GM12892 (cell line): ENCODE measurements at regions not wholly inside any gene's neighbourhood (a gene's known extent, or its start where the extent isn't known, plus 50 kb on each side); places are given as distances from the start of the nearest gene placed in this dataset.

Source experiments
- DNase-seq: peaks from one replicate; pipeline ENCODE4 v3.0.0; 2011; ENCODE audit not compliant: insufficient read length
- FAIRE-seq: peaks from 2 replicates; lab custom pipeline; 2011; peaks lifted over from hg19 to GRCh38; lab: Jason Lieb, UNC
- POLR2A ChIP-seq: IDR thresholded peaks from 2 replicates; pipeline ENCODE4 v1.6.1; 2011; ENCODE audit warnings: low read depth, low read length, control low read depth
- POLR2AphosphoS5 ChIP-seq: IDR thresholded peaks from 2 replicates; pipeline ENCODE4 v1.6.1; 2011; ENCODE audit warnings: low read depth, low read length, control low read depth
- TAF1 ChIP-seq: IDR thresholded peaks from 2 replicates; pipeline ENCODE4 v1.6.1; 2011; ENCODE audit warnings: low read depth, mild to moderate bottlenecking, control low read depth, low read length, borderline replicate concordance

DNA sequence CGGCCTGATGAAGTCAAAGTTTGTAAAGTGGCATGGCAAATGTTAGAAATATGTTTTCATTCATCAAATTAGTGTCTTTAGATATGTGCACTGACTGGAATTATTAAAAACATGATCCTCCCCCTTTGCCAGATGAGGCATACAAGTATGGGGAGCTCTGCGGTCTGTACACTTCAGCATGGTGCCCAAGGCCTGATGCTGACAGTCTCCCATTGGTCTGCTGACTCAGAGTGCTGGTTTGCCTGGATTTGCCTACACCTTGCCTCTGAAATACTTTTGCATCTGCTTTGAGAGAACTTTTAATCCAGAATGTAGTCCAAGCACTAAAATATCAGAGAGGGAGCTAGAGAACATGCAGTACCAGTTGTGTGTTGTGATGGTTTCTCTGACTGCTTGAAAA lies 354.3 kb upstream of the ACTBL2 start:
- no peak for FAIRE-seq
- DNase-seq: no peak
- TF ChIP-seq POLR2A: no peak
- no peak for TF ChIP-seq TAF1
- TF ChIP-seq POLR2AphosphoS5: no peak

DNA sequence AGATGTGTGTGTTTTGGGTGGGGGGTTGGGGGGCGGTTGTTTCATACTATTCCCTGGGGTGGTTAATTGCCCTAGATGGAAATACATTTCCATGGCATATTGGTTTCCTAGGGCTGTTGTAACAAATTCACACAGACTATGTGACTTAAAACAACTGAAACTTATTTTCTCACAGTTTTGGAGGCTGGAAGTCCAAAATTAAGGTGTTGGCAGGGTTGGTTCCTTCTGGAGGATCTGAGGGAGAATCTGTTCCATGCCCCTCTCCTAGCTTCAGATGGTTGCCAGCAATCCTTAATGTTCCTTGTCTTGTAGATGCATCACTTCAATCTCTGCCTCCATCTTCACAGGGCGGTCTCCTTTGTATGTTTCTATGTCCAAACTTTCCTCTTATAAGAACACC lies 353.7 kb upstream of the ACTBL2 start:
- TF ChIP-seq POLR2AphosphoS5: no peak
- no peak for TF ChIP-seq TAF1
- no peak for TF ChIP-seq POLR2A
- DNase-seq (no peak), FAIRE-seq (no peak)

GRCh38 chr5:57834829-57835608 lies 352.4 kb upstream of the ACTBL2 start:
- FAIRE-seq: no peak
- TF ChIP-seq POLR2A: no peak
- no peak for TF ChIP-seq TAF1
- no peak for TF ChIP-seq POLR2AphosphoS5
- no peak for DNase-seq

DNA sequence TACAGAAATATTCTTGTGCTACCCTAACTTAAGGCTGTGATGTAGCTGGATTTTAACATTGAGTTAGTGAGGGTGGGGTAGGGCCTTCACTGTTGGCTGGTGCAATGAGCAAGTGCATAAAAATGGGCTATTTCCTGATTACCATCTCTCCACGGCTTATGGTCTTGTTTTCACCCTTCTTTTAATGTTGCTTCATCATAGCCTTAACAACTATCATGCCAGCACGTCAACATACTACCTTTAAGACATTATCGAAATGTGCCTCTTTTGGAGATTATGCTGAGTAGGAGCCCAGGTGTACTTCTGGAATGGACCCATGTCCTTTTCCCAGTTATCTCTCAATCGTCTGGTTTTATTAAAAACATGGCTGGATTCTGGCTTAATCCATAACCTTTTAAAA lies 350.9 kb upstream of the ACTBL2 start:
- TF ChIP-seq POLR2A (no peak), POLR2AphosphoS5 (no peak), TAF1 (no peak)
- FAIRE-seq (no peak), DNase-seq (no peak)

GRCh38 chr5:57832875-57833274 lies 350.3 kb upstream of the ACTBL2 start:
- TF ChIP-seq TAF1 (no peak), POLR2A (no peak), POLR2AphosphoS5 (no peak)
- DNase-seq (no peak), FAIRE-seq (no peak)

DNA sequence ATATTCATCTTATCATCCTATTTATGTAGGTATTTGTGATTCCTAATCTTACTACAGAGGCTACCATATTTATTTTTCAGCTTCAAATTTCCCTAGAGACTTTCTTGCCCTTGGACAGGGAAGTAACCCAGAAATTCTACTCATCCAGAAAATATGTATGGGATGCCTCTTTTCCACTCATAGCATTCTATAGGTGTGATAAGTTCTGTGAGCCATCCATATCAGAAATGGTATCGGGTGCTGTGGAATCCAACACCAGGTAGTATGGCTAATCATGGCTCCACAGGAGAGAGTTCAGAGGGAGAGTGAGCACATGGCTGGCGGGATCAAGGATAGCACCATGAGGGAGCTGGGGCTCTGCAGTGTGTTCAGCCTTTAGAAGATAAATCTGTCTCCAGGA lies 349.3 kb upstream of the ACTBL2 start:
- TF ChIP-seq POLR2AphosphoS5 (no peak), POLR2A (no peak), TAF1 (no peak)
- no peak for FAIRE-seq
- DNase-seq: no peak

- DNase-seq: no peak
- FAIRE-seq: no peak
- TF ChIP-seq POLR2A: no peak
- no peak for TF ChIP-seq TAF1
- TF ChIP-seq POLR2AphosphoS5: no peak
Measured at GRCh38 chr5:57831090-57831489, 348.5 kb upstream of the ACTBL2 start.

DNA sequence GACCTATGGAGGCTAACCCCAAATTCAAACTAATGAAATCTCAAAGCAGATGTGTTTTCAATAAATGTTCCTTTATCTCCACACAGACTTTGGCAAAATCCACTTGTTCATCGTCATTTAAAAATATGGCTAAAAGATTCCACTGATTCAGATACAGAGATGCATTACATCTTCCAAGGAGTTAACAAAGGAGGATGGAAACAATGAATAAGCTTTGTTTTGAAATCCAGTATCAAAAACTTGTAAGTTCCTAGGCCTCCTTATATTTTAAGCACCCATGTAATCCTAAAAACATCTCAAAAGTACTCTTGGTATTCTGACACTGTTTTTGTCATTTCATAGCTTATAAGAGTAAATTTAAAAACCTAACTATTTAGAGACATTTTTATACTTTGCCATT lies 345.6 kb upstream of the ACTBL2 start:
- FAIRE-seq (no peak), DNase-seq (no peak)
- TF ChIP-seq POLR2A: no peak
- TF ChIP-seq TAF1: no peak
- no peak for TF ChIP-seq POLR2AphosphoS5

DNA sequence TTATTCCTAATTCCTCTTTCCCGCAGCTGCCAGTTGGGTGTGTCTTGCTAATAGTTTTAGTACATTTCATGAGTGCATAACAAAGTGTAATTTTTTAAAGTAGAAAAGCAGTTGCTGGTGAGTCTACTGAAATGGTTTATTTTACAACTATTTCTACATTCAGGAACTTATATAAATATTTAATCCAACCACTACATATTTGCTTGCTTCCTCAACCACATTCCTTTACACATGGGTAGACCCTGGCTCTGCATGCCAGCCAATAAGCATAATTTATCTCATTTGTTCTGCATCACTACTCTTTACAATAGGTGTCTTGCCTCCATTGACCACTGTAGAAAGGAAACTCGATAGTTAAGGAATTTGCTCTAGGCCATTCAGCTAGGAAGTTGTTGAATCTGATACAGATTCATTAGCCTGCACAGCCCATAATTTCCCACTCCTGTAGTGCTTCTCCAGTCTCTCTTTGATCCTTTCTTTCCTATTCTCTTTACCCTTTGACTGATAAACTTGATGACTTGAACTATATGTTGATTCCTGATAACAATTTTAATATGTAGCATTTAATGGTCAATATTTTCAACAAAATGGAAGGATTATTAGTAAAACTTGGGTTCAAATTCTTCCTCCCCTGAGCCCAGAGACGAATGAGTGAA lies 342.5 kb upstream of the ACTBL2 start:
- FAIRE-seq (no peak), DNase-seq (no peak)
- no peak for TF ChIP-seq TAF1
- no peak for TF ChIP-seq POLR2AphosphoS5
- no peak for TF ChIP-seq POLR2A

- FAIRE-seq (no peak), DNase-seq (no peak)
- TF ChIP-seq POLR2AphosphoS5 (no peak), POLR2A (no peak), TAF1 (no peak)
Measured at GRCh38 chr5:57824623-57825022, 342.0 kb upstream of the ACTBL2 start.

DNA sequence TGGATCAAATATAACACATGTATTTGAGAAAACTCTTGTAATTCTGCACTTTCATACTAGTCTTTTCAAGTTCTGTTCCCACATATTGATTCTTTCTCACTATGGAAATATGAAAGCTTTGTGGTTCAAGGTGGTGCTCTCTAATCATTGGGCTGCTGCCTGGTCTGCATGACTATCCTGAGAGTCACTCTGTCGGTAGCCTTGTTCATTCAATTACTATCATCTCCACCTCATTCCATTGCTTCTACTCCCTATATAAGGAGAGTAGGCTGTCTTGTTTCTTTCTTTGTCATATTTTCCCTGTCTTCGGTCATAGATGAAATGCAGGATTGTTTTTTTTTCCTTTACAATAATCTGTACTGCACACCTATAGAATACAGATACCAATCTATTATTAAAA lies 341.4 kb upstream of the ACTBL2 start:
- TF ChIP-seq POLR2A (no peak), POLR2AphosphoS5 (no peak), TAF1 (no peak)
- FAIRE-seq (no peak), DNase-seq (no peak)

DNA sequence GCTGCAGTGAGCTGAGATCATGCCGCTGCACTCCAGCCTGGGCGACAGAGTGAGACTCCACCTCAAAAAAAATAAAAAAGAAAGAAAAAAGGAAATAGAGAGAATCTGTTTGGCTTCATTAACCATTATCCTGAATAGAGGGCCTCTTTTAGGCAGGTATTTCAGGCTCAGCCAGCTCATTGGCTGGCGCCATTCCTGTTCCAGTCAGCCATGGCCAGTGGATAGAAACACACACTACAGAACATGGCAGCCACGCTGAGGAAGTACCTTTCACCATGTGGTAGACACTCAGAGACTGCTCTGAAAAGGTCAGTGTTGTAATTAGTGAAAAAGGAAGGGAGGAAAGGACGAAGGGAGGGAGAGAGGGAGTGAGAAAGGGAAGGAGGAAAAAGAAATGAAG lies 340.0 kb upstream of the ACTBL2 start:
- TF ChIP-seq POLR2A: no peak
- TF ChIP-seq TAF1: no peak
- no peak for TF ChIP-seq POLR2AphosphoS5
- no peak for DNase-seq
- no peak for FAIRE-seq

DNA sequence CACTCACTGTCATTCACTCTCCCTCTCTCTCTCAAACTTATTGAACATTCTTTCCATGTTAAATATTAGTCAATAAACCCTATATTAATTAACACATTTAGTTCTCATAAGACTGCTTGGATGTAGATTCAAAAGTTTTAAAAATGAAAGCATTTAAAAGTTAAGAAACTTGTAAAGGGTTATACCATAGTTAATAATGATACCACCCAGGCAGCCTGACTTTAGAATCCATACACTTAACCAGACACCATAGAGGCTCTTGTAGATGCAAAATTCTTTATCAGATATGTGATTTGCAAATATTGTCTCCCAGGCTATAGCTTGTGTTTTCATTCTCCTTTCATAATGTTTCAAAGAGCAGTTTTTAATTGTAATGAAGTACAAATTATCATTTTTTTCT lies 335.8 kb upstream of the ACTBL2 start:
- no peak for DNase-seq
- FAIRE-seq: no peak
- no peak for TF ChIP-seq POLR2A
- no peak for TF ChIP-seq TAF1
- no peak for TF ChIP-seq POLR2AphosphoS5
